T-helper 1 cell treated with Interleukin-12 subunit alpha and Interleukin-12 subunit beta and Interleukin-4 antibody, amounts not matched to agents 30 μg/mL and 1 μg/mL, for 36 hours (primary cell): ENCODE measurements at regions not wholly inside any gene's neighbourhood (a gene's known extent, or its start where the extent isn't known, plus 50 kb on each side); places are given as distances from the start of the nearest gene placed in this dataset.

Experiments
- H3K27ac Mint-ChIP-seq: one replicate; pipeline ENCODE4 v1.8.0; 2021; ENCODE audit warnings: mild to moderate bottlenecking, mixed read lengths
- H3K27me3 Mint-ChIP-seq: one replicate; pipeline ENCODE4 v1.8.0; 2021; ENCODE audit warnings: low read depth, mixed read lengths
- H3K36me3 Mint-ChIP-seq: one replicate; pipeline ENCODE4 v1.8.0; 2021; ENCODE audit warnings: low read depth, mixed read lengths
- H3K4me1 Mint-ChIP-seq: one replicate; pipeline ENCODE4 v1.8.0; 2021; ENCODE audit warnings: low read depth, mixed read lengths
- H3K4me3 Mint-ChIP-seq: one replicate; pipeline ENCODE4 v1.8.0; 2021; ENCODE audit warnings: mild to moderate bottlenecking, moderate library complexity, mixed read lengths
- H3K9me3 Mint-ChIP-seq: one replicate; pipeline ENCODE4 v1.8.0; 2021; ENCODE audit warnings: mixed read lengths

- H3K4me1 Mint-ChIP-seq: no peaks in the 10 kb centered on the region
- no peaks in the 10 kb centered on the region for H3K27me3 Mint-ChIP-seq
- H3K9me3 Mint-ChIP-seq: peaks cover 5% of the 10 kb centered on the region
- no peak overlapping the region for H3K4me3 Mint-ChIP-seq
- no peaks in the 10 kb centered on the region for H3K36me3 Mint-ChIP-seq
- no peak overlapping the region for H3K27ac Mint-ChIP-seq
Measured at GRCh38 chr10:108901781-108902618, 1021.3 kb downstream of the XPNPEP1 start.

GRCh38 chr10:108899670-108900069 is 1023.6 kb downstream of the XPNPEP1 start:
- Mint-ChIP-seq H3K36me3 (no peaks in the 10 kb centered on the region), H3K4me1 (no peaks in the 10 kb centered on the region), H3K27me3 (no peaks in the 10 kb centered on the region), H3K27ac (no peak overlapping the region), H3K9me3 (peaks cover 1% of the 10 kb centered on the region), H3K4me3 (no peak overlapping the region)

GRCh38 chr10:108894402-108895301 is 1028.7 kb downstream of the XPNPEP1 start:
- no peaks in the 10 kb centered on the region for H3K36me3 Mint-ChIP-seq
- no peaks in the 10 kb centered on the region for H3K27me3 Mint-ChIP-seq
- peaks cover 7% of the 10 kb centered on the region for H3K9me3 Mint-ChIP-seq
- H3K4me1 Mint-ChIP-seq: no peaks in the 10 kb centered on the region
- H3K4me3 Mint-ChIP-seq: no peak overlapping the region
- H3K27ac Mint-ChIP-seq: no peak overlapping the region

- no peaks in the 10 kb centered on the region for H3K9me3 Mint-ChIP-seq
- no peaks in the 10 kb centered on the region for H3K4me1 Mint-ChIP-seq
- H3K36me3 Mint-ChIP-seq: no peaks in the 10 kb centered on the region
Measured at GRCh38 chr10:108877095-108877561, 1046.2 kb downstream of the XPNPEP1 start.

GRCh38 chr10:108872854-108873253 is 1050.5 kb downstream of the XPNPEP1 start:
- H3K4me1 Mint-ChIP-seq: no peaks in the 10 kb centered on the region
- H3K9me3 Mint-ChIP-seq: no peaks in the 10 kb centered on the region
- no peak overlapping the region for H3K27ac Mint-ChIP-seq
- H3K27me3 Mint-ChIP-seq: no peaks in the 10 kb centered on the region
- H3K4me3 Mint-ChIP-seq: no peak overlapping the region
- no peaks in the 10 kb centered on the region for H3K36me3 Mint-ChIP-seq

More at GRCh38 chr10:108877095-108877561, 1046.2 kb downstream of the XPNPEP1 start:
- Mint-ChIP-seq H3K27ac (no peak overlapping the region), H3K4me3 (no peak overlapping the region), H3K27me3 (no peaks in the 10 kb centered on the region)

- Mint-ChIP-seq H3K27ac (no peak overlapping the region), H3K36me3 (no peaks in the 10 kb centered on the region), H3K9me3 (peaks cover 5% of the 10 kb centered on the region), H3K4me1 (no peaks in the 10 kb centered on the region), H3K4me3 (no peak overlapping the region), H3K27me3 (no peaks in the 10 kb centered on the region)
Measured at GRCh38 chr10:108868881-108869280, 1054.4 kb downstream of the XPNPEP1 start.

- H3K27ac Mint-ChIP-seq: no peak overlapping the region
- H3K4me3 Mint-ChIP-seq: no peak overlapping the region
- H3K36me3 Mint-ChIP-seq: no peaks in the 10 kb centered on the region
- peaks cover 8% of the 10 kb centered on the region for H3K9me3 Mint-ChIP-seq
- no peaks in the 10 kb centered on the region for H3K27me3 Mint-ChIP-seq
- H3K4me1 Mint-ChIP-seq: no peaks in the 10 kb centered on the region
Measured at GRCh38 chr10:108862676-108863350, 1060.5 kb downstream of the XPNPEP1 start.

GRCh38 chr10:108861181-108861754 is 1062.0 kb downstream of the XPNPEP1 start:
- no peak overlapping the region for H3K4me3 Mint-ChIP-seq
- no peaks in the 10 kb centered on the region for H3K27me3 Mint-ChIP-seq
- peaks cover 8% of the 10 kb centered on the region for H3K9me3 Mint-ChIP-seq
- no peak overlapping the region for H3K27ac Mint-ChIP-seq
- no peaks in the 10 kb centered on the region for H3K36me3 Mint-ChIP-seq
- no peaks in the 10 kb centered on the region for H3K4me1 Mint-ChIP-seq

- no peaks in the 10 kb centered on the region for H3K4me1 Mint-ChIP-seq
- no peak overlapping the region for H3K27ac Mint-ChIP-seq
- H3K36me3 Mint-ChIP-seq: no peaks in the 10 kb centered on the region
- H3K4me3 Mint-ChIP-seq: no peak overlapping the region
- peaks cover 7% of the 10 kb centered on the region for H3K9me3 Mint-ChIP-seq
- no peaks in the 10 kb centered on the region for H3K27me3 Mint-ChIP-seq
Measured at GRCh38 chr10:108852211-108852610, 1071.1 kb downstream of the XPNPEP1 start.

- Mint-ChIP-seq H3K4me3 (no peak overlapping the region), H3K27ac (no peak overlapping the region), H3K9me3 (peaks cover 13% of the 10 kb centered on the region), H3K27me3 (no peaks in the 10 kb centered on the region), H3K36me3 (no peaks in the 10 kb centered on the region), H3K4me1 (no peaks in the 10 kb centered on the region)
Measured at GRCh38 chr10:108850138-108850854, 1073.0 kb downstream of the XPNPEP1 start.

- Mint-ChIP-seq H3K27me3 (no peaks in the 10 kb centered on the region), H3K36me3 (no peaks in the 10 kb centered on the region), H3K4me3 (no peak overlapping the region), H3K27ac (no peak overlapping the region), H3K9me3 (peaks cover 13% of the 10 kb centered on the region), H3K4me1 (no peaks in the 10 kb centered on the region)
Measured at GRCh38 chr10:108849688-108850087, 1073.6 kb downstream of the XPNPEP1 start.

GRCh38 chr10:108849186-108849585 is 1074.1 kb downstream of the XPNPEP1 start:
- Mint-ChIP-seq H3K4me3 (no peak overlapping the region), H3K36me3 (no peaks in the 10 kb centered on the region), H3K4me1 (no peaks in the 10 kb centered on the region), H3K27ac (no peak overlapping the region), H3K9me3 (peaks cover 12% of the 10 kb centered on the region), H3K27me3 (no peaks in the 10 kb centered on the region)

- Mint-ChIP-seq H3K27me3 (no peaks in the 10 kb centered on the region), H3K27ac (no peak overlapping the region), H3K4me1 (no peaks in the 10 kb centered on the region), H3K36me3 (no peaks in the 10 kb centered on the region), H3K9me3 (peaks cover 6% of the 10 kb centered on the region), H3K4me3 (no peak overlapping the region)
Measured at GRCh38 chr10:108848046-108848445, 1075.3 kb downstream of the XPNPEP1 start.
